Hematopoietic multipotent progenitor cell treated with erythropoietin and hydrocortisone succinate and interleukin-3 and kit ligand, for 15 days (in vitro differentiated cells): ENCODE measurements at regions not wholly inside any gene's neighbourhood (a gene's known extent, or its start where the extent isn't known, plus 50 kb on each side); places are given as distances from the start of the nearest gene placed in this dataset.

Experiments used
- DNase-seq: peaks from one replicate; pipeline ENCODE4 v3.0.0-alpha.2; 2015; ENCODE audit warnings: low spot score

GRCh38 chr14:26128931-26129671 is 468.7 kb downstream of the NOVA1 start:
- DNase-seq, result no peak

- DNase-seq, result no peak
These were observed 472.9 kb downstream of the NOVA1 start for GRCh38 chr14:26124896-26125438.

- no peak for DNase-seq
These were observed 474.4 kb downstream of the NOVA1 start for GRCh38 chr14:26123459-26123858.

- DNase-seq, result no peak
These were observed 476.7 kb downstream of the NOVA1 start for GRCh38 chr14:26121181-26121580.

- no peak for DNase-seq
These were observed 483.8 kb downstream of the NOVA1 start for GRCh38 chr14:26113911-26114640.

GRCh38 chr14:26104717-26105116 is 493.1 kb downstream of the NOVA1 start:
- DNase-seq, result no peak

GRCh38 chr14:26097852-26098251 is 500.0 kb downstream of the NOVA1 start:
- no peak for DNase-seq

- no peak for DNase-seq
These were observed 509.6 kb downstream of the NOVA1 start for GRCh38 chr14:26088275-26088674.

GRCh38 chr14:26081043-26081442 is 516.8 kb downstream of the NOVA1 start:
- DNase-seq, result no peak

- no peak for DNase-seq
These were observed 519.3 kb downstream of the NOVA1 start for GRCh38 chr14:26078561-26078960.

GRCh38 chr14:26074892-26075291 is 522.9 kb downstream of the NOVA1 start:
- DNase-seq, result no peak

- no peak for DNase-seq
These were observed 527.4 kb downstream of the NOVA1 start for GRCh38 chr14:26070443-26070842.

GRCh38 chr14:26067786-26068459 is 529.9 kb downstream of the NOVA1 start:
- DNase-seq, result no peak

GRCh38 chr14:26067341-26067740 is 530.5 kb downstream of the NOVA1 start:
- no peak for DNase-seq

- no peak for DNase-seq
These were observed 541.7 kb downstream of the NOVA1 start for GRCh38 chr14:26056036-26056616.

GRCh38 chr14:26032348-26032747 is 565.5 kb downstream of the NOVA1 start:
- no peak for DNase-seq

GRCh38 chr14:26026384-26026783 is 571.4 kb downstream of the NOVA1 start:
- no peak for DNase-seq

- DNase-seq, result no peak
These were observed 573.9 kb downstream of the NOVA1 start for GRCh38 chr14:26023967-26024366.

GRCh38 chr14:26021759-26022158 is 576.1 kb downstream of the NOVA1 start:
- no peak for DNase-seq

- no peak for DNase-seq
These were observed 580.6 kb downstream of the NOVA1 start for GRCh38 chr14:26017270-26017669.

- no peak for DNase-seq
These were observed 589.5 kb downstream of the NOVA1 start for GRCh38 chr14:26008290-26008689.

- DNase-seq, result no peak
These were observed 593.5 kb downstream of the NOVA1 start for GRCh38 chr14:26004342-26004741.
